DMS 273 treated with DMSO at 0.1 percent for 48 hours (cell line): ENCODE measurements at regions not wholly inside any gene's neighbourhood (a gene's known extent, or its start where the extent isn't known, plus 50 kb on each side); places are given as distances from the start of the nearest gene placed in this dataset.
"Not testable (repeated sequence)": the region's sequence is repeated elsewhere in the genome, so short reads cannot be mapped to it uniquely, and the experiment has no call there.

Source experiments
- DNase-seq: peaks from one replicate; lab custom pipeline; 2025; lab: John Stamatoyannopoulos, UW

DNA sequence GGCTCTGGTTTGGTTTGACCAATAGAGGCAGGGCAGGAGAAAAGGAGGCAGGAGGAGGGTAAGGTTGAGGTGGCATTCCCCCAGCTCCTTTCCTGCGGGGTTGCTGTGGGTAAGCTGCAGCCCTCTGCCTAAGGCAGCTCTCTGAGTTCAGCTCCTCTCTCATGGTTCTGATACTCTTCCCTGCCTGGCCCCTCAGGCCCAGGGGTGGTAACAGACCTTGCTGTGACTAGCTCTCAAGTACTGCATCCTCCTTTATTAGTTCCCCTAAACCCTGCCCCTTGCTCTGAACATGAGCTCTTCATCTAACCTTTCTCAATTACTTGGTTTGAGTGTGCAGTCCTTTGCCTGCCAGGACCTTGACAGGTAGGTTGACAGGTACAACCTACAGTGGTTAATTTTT is 205.5 kb downstream of the SLC4A3 start:
- DNase-seq: no peak

DNA sequence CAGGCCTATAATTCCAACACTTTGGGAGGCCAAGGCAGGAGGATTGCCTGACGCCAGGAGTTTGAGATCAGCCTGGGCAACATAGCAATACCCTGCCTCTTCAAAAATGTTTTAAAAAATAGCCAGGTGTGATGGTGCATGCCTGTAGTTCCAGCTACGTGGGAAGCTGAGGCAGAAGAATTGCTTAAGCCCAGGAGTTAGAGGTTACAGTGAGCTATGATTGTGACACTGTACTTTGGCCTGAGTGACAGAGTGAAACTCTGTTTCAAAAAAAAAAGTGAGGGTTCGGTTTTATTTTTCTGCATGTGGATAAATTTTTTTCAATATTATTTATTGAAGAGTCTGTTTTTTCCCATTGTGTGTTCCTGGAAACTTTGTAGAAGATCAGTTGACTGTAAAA is 208.1 kb downstream of the SLC4A3 start:
- DNase-seq: no peak

DNA sequence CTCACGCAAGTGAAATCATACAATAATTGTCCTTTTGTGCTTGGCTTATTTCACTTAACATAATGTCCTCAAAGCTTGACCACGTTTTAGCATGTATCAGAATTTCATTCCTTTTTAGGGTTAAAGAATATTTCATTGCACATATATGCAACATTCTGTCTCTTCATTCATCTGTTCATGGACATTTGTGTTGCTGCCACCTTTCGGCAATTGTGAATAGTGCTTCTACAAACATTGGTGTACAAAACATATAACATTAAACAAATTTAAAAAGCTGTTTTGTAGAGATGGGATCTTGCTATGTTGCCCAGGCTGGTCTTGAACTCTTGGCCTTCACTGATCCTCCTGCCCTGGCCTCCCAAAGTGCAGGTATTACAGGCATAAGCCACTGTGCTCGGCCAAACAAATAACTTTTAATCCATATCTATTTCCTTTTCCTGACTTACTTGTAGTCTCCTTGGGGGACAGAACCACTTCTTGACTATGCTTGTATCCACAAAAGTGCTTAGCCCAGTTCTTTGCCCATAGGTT is 209.3 kb downstream of the SLC4A3 start:
- no peak for DNase-seq

DNA sequence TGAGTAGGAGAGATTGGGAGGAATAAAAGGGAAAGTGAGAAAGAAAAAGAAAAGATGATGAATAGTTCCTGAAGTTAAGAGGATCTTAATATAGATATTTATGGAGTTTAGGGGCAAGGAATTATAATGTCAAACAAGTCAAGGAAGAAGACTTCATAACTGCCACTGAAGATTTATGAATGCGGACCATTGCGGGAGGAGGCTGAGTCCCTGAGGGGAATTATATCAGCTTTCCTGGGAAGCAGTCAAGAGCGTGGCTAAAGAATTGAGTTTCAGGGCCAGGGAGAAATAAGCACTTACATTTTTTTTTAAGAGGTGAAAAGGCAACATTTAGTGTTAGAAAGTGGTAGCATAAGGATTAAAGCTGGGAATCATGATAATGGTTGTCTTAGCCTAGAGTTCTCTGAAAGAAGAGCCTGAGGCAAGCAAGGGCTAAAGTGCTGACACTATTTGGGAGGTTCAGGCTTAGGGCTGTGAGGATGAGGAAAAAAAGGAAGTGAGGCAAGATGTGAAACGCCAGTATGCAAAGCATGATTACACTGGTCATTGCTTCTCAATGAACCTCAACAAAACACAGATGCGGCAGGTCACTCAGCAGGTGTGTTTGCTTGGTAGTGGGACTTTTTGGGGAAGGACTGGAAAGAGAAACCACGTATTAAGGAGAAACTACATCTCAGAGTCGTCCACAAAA is 217.1 kb downstream of the SLC4A3 start:
- DNase-seq: no peak

DNA sequence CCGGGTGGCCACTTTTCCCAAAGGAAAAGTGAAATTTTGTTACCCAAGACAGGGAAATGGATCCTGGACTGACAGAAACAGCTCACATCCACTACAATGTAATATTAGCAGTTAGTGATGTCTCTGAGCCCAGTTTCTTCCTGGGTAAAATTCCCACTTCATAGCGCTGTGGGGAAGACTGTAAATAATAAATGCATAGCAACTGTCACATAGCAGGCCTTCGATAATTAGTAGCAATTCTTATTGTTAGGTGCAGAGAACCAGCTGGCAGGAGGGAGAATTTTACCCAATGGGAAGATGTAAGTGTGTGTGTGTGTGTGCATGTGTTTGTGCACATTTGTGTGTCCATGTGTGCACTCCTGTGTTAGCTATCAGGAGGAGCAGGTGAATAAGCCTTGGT is 221.5 kb downstream of the SLC4A3 start:
- no peak for DNase-seq

DNA sequence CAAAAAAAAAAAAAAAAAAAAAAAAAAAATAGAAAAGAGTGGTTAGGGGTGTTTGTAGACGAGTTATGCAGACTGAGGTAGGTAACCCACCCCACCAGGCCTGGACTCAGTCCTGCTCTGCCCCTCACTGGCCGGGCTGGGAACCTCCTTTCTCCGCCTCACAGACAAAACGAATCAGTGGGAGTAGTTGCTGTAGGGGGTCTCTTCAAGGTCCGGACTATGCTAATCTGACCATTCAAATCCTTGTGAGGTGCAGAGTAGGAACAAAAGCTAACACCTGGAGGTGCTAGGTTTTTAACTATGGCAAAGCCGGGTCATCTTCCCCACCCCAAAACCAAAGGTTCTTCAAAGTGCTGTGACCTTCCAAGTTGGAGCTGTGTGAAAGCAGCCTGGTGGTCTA is 223.7 kb downstream of the SLC4A3 start:
- no peak for DNase-seq

DNA sequence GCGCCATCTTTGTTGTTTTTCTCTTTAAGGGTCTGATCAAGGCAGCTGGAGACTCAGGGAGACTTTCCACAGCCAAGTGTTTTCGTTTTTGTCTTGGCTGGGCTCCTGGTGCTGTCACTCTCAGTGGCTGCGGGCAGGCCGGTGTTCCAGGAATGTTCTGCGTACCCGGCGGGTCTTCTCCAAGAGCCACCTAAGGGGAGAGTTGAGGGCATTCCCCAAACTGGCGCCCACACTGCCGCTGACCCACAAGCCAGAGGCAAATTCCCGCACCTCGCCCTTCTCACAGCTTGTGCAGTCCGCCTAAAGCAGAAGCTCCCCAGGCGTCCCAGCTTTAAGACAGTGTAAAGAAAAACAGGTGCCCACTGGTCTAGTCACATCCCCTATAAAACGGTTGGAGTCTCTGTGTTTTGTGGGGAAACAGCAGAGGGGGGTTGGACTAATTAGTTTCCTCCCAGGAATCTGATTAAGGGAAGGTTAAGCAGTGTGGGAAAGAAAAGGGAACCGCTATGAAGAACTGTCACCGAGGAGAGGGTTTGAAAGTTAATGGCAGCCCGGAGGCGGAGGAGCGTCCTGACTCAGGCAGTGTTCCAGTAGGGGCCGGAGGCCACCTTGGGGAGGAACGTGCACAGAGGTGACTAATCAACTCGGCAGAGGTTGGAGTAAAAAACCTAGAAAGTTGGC is 224.5 kb downstream of the SLC4A3 start:
- no peak for DNase-seq

DNA sequence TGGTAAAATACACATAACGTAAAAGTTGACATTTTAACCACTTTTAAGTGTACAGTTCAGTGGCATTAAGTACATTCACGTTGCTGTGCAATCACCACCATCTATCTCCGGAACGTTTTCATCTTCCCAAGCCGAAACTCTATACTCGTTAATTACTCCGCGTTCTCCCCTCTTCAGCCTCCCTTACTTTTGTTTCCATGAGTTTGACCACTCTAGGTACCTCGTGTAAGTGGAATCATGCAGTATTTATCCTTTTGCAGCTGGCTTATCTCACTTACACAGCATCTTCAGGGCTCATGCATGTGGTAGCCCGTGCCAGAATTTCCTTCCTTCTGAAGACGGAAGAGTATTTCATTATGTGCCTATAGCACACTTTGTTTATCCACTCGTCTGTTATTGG is 225.2 kb downstream of the SLC4A3 start:
- no peak for DNase-seq

DNA sequence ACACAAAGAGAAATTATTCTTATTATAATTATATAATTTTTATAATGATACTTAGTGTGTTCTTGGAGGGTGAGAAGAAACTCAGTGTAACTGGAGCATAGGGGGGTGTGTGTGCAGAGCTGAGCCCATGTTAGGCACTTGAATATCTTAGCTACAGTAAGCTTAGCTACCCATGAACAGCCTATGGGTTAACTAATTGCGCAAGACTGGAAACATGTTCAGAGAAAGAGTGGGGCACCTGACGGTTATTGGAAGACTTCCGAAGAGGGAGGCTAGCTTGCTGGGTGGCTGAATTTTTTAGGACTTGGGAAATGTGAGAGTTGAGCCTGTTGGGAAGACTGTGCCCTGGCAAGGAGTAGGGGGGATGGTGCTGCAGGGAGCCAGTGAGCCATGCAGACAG is 229.2 kb downstream of the SLC4A3 start:
- DNase-seq: no peak

DNA sequence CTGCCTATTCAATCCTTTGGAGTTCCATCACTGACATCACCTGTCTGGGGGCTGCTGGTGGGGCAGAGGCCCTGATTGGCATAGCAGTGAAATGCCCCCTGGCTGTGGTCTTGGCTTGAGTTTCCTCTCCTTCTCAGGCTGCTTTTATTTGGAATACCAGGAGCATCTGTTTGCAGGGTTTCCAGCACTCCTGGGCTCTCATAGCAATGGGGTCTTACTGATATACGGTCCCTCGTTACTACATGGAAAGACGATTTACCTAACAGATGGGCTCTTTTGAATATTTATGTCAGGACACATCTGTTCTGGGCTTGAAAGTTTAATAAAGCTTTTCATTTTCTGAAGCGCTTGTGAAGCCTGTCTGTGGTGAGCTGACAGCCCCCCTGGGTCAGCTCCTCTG is 230.3 kb downstream of the SLC4A3 start:
- DNase-seq: peak; percentile 77

DNA sequence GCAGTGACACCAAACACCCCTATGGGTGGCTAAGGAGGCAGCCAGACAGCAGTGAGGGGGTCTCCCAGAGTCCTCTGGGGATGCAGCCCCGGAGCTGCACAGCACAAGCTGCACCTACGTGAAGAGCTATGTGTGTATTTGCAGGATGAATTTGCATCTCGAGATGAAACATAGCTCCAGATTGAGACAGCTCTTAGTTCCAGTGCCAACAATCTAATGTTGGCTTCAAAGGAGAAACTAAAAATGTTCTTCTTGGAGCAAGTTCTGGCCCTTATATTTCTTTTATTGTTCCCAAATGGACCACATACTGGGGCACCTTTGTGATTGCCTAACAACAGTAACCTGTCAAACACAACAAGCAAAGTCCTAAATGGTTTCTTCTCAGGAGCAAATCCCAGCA is 233.9 kb downstream of the SLC4A3 start:
- DNase-seq: no peak

DNA sequence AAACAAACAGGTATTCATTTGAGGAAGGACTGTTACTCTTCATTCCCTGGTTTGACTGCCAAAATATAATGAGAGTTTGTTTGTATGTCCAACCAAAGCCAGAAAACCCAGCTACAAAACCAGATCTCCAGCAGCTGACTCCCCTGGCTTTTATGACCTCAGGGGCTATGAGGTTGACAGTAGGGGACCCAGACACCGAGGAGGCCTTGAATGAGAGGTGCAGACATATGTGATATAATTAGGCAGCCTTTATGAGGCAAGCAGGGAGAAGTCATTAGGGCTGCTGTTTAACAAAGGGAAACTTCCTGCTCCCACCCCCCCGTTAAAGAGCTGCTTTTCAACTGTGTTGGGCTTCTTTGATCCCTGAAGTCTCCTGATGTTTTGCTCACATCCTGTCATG is 236.7 kb downstream of the SLC4A3 start:
- DNase-seq: no peak

DNA sequence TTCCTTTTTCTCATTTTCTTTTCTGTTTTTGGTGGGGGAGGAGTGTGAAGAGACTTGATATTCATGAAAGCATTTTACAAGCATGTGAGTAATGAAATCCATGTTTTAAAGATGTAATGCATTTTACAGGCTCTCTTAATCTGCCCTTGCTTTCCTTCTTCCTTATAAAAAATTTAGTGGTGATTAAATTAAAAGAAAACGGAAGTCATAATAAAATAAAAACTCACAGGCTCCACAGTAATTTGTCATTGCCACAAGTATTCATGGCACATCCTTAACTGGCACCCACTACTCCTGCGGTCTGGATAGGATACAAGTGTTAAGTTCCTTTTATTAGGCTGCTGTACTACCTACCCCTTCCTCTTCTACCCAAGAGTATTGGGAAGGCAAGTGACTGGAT is 241.2 kb downstream of the SLC4A3 start:
- DNase-seq: no peak

DNA sequence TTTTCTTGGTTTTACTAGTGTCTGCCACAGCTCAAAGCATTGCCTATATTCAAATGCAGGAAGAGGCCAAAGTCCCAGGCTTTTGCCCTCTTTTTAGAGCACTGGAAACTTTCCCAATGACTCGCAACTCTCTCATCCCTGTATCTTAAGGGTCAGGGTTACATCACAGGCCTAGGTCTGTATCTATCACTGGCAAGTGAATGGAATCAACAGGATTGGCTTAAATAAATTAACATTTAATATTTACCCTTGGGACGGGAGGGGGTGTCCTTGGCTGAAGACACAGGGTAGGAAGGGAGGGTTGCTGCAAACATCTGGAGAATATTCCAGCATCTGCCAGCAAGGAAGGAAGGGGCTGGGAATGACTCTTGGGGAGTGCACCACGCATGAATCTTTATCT is 242.6 kb downstream of the SLC4A3 start:
- no peak for DNase-seq

DNA sequence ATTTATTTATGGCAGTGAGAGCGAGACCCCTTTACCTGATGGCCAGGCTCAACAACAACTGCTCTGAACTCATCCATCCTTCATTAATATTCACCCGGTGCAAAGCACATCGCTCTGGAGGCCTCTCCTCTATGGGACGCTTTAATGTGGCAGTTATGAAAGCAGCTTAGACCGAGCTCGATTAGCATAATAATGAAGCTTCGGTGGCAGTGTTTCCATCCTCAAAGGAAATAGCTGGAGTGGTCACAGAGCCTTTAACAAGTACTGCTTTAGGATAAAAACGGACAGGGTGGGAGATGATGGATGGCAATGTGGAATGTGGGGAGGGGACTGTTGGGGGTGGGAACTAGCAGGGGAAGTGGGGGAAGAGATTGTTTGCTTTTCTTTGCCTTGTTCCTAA is 243.9 kb downstream of the SLC4A3 start:
- DNase-seq: no peak

DNA sequence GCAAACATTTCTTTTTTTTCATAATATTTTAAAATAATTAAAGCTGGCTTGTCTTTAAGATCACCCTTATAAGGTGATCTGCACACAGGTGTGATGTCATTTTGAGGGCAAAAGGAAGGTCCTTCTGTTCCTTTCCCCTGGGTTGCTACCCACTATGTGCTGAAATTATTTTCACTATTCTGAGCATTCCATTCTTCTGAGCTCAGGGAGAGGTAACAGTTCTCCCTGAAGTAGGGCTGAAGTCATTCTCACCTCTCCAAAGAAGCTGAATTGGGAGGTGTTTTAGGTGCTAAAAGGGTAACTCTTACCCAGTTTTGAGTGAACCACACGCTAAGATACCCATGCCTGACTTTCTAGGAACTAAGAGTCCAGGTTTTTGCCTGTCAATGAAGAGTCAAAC is 247.6 kb downstream of the SLC4A3 start:
- DNase-seq: no peak

DNA sequence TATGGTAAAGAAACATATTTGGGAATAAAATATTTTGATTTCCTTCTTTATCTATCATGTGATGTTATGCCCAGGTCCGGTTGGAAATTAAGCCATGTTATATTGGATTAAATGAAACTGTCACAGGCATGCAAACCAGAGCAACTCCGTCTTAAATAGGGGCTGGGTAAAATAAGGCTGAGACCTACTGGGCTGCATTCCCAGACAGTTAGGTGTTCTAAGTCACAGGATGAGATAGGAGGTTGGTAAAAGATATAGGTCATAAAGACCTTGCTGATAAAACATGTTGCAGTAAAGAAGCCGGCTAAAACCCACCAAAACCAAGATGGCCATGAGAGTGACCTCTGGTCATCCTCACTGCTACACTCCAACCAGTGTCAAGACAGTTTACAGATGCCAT is 248.6 kb downstream of the SLC4A3 start:
- not testable (repeated sequence) for DNase-seq

DNA sequence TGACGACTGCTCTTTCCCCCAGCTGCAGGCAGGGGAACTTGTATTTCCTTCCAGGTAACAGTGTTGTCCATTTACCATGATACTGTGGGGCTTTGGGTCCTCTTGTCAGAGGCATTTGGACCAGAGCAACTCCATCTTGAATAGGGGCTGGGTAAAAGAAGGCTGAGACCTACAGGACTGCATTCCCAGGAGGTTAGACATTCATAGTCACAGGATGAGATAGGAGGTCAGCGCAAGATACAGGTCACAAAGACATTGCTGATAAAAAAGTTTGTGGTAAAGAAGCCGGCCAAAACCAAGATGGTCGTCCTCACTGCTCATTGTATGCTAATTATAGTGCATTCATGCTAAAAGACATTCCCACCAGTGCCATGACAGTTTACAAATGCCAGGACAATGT is 249.5 kb downstream of the SLC4A3 start:
- DNase-seq: no peak

DNA sequence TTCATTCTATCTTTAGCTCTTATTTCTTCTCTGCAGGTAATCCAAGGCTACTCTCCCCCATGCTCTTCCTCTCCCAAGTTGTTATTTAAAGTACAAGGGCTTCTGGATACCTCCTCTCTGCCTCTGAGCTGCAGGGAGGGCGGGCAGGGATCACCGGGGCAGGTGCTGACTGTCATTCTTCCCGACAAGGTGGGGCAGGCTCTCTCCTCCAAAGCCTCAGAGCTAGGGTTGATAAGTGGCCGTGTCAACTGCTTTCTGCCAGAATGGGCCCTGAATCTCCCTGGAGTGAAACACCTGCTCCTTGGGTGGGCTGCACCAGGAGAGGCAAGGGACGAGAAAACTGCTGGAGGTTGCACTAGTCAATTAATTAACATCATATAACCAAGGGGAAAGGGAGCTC is 250.3 kb downstream of the SLC4A3 start:
- DNase-seq: no peak

DNA sequence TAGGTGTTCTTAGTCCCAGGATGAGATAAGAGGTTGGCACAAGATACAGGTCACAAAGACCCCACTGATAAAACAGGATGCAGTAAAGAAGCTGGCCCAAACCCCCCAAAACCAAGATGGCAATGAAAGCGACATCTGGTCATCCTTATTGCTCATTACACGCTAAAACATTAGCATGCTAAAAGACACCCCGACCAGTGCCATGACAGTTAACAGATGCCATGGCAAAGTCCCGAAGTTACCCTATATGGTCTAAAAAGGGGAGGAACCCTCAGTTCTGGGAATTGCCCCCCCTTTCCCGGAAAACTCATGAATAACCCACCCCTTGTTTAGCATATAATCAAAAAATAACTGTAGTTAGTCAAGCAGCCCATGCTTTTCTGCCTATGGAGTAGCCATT is 251.1 kb downstream of the SLC4A3 start:
- DNase-seq: peak; percentile 15

DNA sequence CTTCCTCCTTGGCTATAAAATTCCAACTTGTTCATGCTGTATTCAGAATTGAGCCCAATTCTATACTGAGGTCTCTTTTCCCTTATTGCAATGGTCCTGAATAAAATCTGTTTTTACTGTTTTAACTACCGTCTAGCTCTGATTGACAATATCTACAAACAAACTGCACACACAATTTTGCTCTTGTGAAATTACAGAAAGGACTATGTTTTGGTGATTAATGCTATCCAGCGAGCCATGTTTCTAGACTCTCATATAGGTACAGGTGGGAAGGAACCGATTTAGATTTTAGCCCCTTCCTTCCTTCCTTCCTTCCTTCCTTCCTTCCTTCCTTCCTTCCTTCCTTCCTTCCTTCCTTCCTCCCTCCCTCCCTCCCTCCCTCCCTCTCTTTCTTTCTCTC is 254.4 kb downstream of the SLC4A3 start:
- DNase-seq: no peak

DNA sequence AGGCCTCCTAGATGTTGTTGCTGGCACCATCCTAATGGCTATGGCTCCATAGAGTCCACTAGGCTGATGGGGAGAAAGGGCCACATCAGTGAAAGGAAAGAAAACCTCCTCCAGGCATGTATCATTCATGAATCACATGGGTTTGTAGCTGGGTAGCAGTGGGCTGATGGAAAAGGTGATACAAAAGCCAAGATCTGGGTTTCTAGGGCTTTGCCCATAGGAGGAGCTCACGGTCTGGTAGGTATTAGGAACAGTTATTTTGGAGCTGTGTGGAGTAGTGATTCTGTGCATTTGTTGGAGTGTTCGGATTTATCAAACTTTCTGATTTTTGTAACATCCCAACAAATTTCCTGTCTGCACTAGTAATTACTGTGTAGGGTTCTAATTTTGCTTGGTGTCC is 259.2 kb downstream of the SLC4A3 start:
- no peak for DNase-seq

DNA sequence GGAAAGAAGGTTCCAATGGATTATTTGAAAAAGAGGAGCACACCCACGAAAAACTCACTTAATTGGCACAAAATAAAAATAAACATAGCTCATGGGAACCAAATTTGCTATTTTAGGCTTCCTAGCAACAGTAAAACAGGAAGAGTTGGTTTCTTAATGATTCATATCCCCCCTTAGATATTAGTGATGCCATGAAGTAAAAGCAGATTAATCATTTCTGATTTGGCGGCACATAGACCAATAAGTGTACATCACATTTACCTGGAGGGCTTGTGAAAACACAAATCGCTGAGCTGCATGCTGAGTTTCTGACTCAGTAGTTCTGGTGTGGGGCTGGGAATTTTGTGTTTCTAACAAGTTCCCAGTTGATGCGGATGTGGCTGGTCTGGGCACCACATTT is 260.4 kb downstream of the SLC4A3 start:
- no peak for DNase-seq

DNA sequence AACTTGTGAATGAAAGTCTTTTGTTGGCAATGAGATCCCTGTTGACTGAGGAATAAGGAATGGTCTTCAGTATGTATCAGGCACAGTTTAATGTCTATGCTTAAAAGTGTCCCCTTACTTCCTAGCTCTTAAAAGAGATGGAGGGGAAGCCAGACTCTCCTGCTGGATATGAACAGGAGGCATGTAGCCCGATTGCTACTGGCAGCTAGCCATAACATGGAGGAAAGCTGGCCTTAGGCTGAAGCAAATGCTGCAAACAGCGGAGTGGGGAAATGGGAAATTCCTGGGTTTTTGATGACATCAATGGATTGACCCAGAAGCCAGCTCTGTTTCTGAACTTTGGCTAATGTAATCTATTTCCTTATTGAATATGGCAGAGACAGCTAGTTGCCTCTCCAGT is 266.1 kb downstream of the SLC4A3 start:
- DNase-seq: no peak
